Right lobe of liver (tissue), 4 donors: ENCODE measurements at regions not wholly inside any gene's neighbourhood (a gene's known extent, or its start where the extent isn't known, plus 50 kb on each side); places are given as distances from the start of the nearest gene placed in this dataset.

Source experiments
- POLR2A ChIP-seq: fragments of 450-650 bp; IDR thresholded peaks from one replicate; pipeline ENCODE4 v1.6.1; 2017; ENCODE audit warnings: antibody characterized with exemption, mild to moderate bottlenecking
- TF ChIP-seq, protein P1 (sequence below), 4 donors: fragments of 200-600 bp in 3 of 4; fragments of 450-650 bp in 1 of 4; IDR thresholded peaks; one replicate each; pipeline versions ENCODE4 v1.5.1 to v1.8.0; 2016 to 2022; ENCODE audit warnings: antibody characterized with exemption in 4 of 4, mild to moderate bottlenecking in 2 of 4
- donor health status: DM: no; HTN: no; CAD: no.
- donor health status: DM: no; HTN: no; CAD: no.
- donor health status: DM: no; HTN: yes; CAD: no.

GRCh38 chr15:95269242-95270183, 1038.2 kb downstream of the MCTP2 start:
- TF ChIP-seq POLR2A: no peak
- TF ChIP-seq, protein P1, sequence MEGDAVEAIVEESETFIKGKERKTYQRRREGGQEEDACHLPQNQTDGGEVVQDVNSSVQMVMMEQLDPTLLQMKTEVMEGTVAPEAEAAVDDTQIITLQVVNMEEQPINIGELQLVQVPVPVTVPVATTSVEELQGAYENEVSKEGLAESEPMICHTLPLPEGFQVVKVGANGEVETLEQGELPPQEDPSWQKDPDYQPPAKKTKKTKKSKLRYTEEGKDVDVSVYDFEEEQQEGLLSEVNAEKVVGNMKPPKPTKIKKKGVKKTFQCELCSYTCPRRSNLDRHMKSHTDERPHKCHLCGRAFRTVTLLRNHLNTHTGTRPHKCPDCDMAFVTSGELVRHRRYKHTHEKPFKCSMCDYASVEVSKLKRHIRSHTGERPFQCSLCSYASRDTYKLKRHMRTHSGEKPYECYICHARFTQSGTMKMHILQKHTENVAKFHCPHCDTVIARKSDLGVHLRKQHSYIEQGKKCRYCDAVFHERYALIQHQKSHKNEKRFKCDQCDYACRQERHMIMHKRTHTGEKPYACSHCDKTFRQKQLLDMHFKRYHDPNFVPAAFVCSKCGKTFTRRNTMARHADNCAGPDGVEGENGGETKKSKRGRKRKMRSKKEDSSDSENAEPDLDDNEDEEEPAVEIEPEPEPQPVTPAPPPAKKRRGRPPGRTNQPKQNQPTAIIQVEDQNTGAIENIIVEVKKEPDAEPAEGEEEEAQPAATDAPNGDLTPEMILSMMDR (IDR thresholded peaks at IDR 0.05): no peak
